AG04450 (cell line): ENCODE measurements at regions not wholly inside any gene's neighbourhood (a gene's known extent, or its start where the extent isn't known, plus 50 kb on each side); places are given as distances from the start of the nearest gene placed in this dataset.

Experiments used
- CTCF ChIA-PET: fragments of 300-600, 350-600 bp; formaldehyde crosslinking; extraction: SDS; loops from one replicate; lab custom pipeline; 2022; ENCODE audit warnings: antibody characterized with exemption, inconsistent platforms; lab: Charles Lee
- POLR2A ChIA-PET: fragments of 350-600 bp; formaldehyde crosslinking; extraction: SDS; loops from one replicate; lab custom pipeline; 2021; ENCODE audit warnings: antibody characterized with exemption, inconsistent platforms; lab: Yijun Ruan, JAX
- DNase-seq: peaks from one replicate; pipeline ENCODE4 v3.0.0-alpha.2; 2011; ENCODE audit warnings: low read depth, low spot score
- H3K27ac ChIP-seq: one replicate; pipeline ENCODE4 v1.5.1; 2012; ENCODE audit warnings: low read depth, low read length, control low read depth
- H3K27me3 ChIP-seq: one replicate; pipeline ENCODE4 v1.6.0; 2012; ENCODE audit warnings: low read length; ENCODE audit not compliant: control insufficient read depth, insufficient read depth
- H3K4me3 ChIP-seq: 2 replicates; pipeline ENCODE4 v1.5.1; 2011; ENCODE audit warnings: mild to moderate bottlenecking, low read depth, low read length, control low read depth
- H3K9me3 ChIP-seq: 2 replicates; pipeline ENCODE4 v1.5.1; 2012; ENCODE audit warnings: low read length; ENCODE audit not compliant: control insufficient read depth, insufficient read depth
- CTCF ChIP-seq: IDR thresholded peaks from 2 replicates; pipeline ENCODE4 v1.5.1; 2011; ENCODE audit warnings: low read depth, low read length, control low read depth, inconsistent platforms

- DNase-seq = no peak
- no peak for TF ChIP-seq CTCF
- ChIA-PET CTCF (no interaction called here), POLR2A (no interaction called here)
- peaks cover 9% of the 10 kb centered on the region for H3K27me3 ChIP-seq
- no peak overlapping the region for H3K27ac ChIP-seq
- no peak overlapping the region for H3K4me3 ChIP-seq
- H3K9me3 ChIP-seq = no peaks in the 10 kb centered on the region
These were observed 332.5 kb downstream of the SETD4 start for GRCh38 chr21:35727830-35728229.

- no peak overlapping the region for H3K27ac ChIP-seq
- H3K27me3 ChIP-seq = peaks cover 5% of the 10 kb centered on the region
- H3K9me3 ChIP-seq = no peaks in the 10 kb centered on the region
- TF ChIP-seq CTCF = no peak
- DNase-seq = no peak
- no peak overlapping the region for H3K4me3 ChIP-seq
- ChIA-PET POLR2A (no interaction called here), CTCF (no interaction called here)
These were observed 336.2 kb downstream of the SETD4 start for GRCh38 chr21:35724156-35724555.

GRCh38 chr21:35721701-35722100 lies 338.6 kb downstream of the SETD4 start:
- no peaks in the 10 kb centered on the region for H3K27me3 ChIP-seq
- H3K4me3 ChIP-seq = no peak overlapping the region
- TF ChIP-seq CTCF = no peak
- H3K9me3 ChIP-seq = no peaks in the 10 kb centered on the region; the same call in 1 of the 2 replicates
- CTCF ChIA-PET = no interaction called here
- H3K27ac ChIP-seq = no peak overlapping the region
- POLR2A ChIA-PET = no interaction called here
- no peak for DNase-seq

- ChIA-PET POLR2A (no interaction called here), CTCF (no interaction called here)
- no peak overlapping the region for H3K27ac ChIP-seq
- H3K9me3 ChIP-seq = no peaks in the 10 kb centered on the region; the same call in 1 of the 2 replicates
- no peak for TF ChIP-seq CTCF
- H3K4me3 ChIP-seq = no peak overlapping the region
- no peaks in the 10 kb centered on the region for H3K27me3 ChIP-seq
- DNase-seq = no peak
These were observed 340.1 kb downstream of the SETD4 start for GRCh38 chr21:35720208-35720731.

- Histone ChIP-seq H3K27me3 (peaks cover 4% of the 10 kb centered on the region), H3K27ac (no peak overlapping the region), H3K9me3 (no peaks in the 10 kb centered on the region; the same call in 1 of the 2 replicates), H3K4me3 (no peak overlapping the region)
- ChIA-PET POLR2A (no interaction called here), CTCF (no interaction called here)
- no peak for DNase-seq
- TF ChIP-seq CTCF = no peak
These were observed 341.2 kb downstream of the SETD4 start for GRCh38 chr21:35719080-35719479.
